ENCODE measurements at regions not wholly inside any gene's neighbourhood (a gene's known extent, or its start where the extent isn't known, plus 50 kb on each side); places are given as distances from the start of the nearest gene placed in this dataset.

- Histone ChIP-seq H3K36me3 (ENCODE audit: control insufficient read depth, insufficient read depth, low read length) (no peaks in the 10 kb centered on the region), H3K4me2 (ENCODE audit: insufficient read depth, low read length) (peak overlapping the region; percentile 63), H2AFZ (ENCODE audit: low read depth, low read length) (peak overlapping the region; percentile 98), H3K27ac (ENCODE audit: extremely low read depth, low read depth, low read length) (peak overlapping the region; percentile 91; the same call in 2 of the 3 replicates), H3K4me3 (no peak overlapping the region), H3K9me1 (ENCODE audit: control insufficient read depth, insufficient read depth, low read length) (no peaks in the 10 kb centered on the region), H3K9me3 (replicated peaks; ENCODE audit: control insufficient read depth, insufficient read depth, low read depth, low read length) (no peaks in the 10 kb centered on the region), H3K4me1 (replicated peaks in 1 of 2; ENCODE audit: control insufficient read depth in 2 of 2, insufficient read depth in 2 of 2, low read length in 2 of 2) (peaks cover 11 to 35% of the 10 kb centered on the region in 2 experiments), H3K9ac (ENCODE audit: insufficient read depth in 1 of 2, low read depth in 2 of 2, low read length in 2 of 2) (peak overlapping the region in 1 of 2 experiments; percentile 70; a peak in 1 of 4 replicates), H4K20me1 (replicated peaks; ENCODE audit: control insufficient read depth, insufficient read depth, low read length) (no peaks in the 10 kb centered on the region), H3K79me2 (ENCODE audit: control insufficient read depth, insufficient read depth, low read length) (no peaks in the 10 kb centered on the region), H3K27me3 (ENCODE audit: control insufficient read depth in 2 of 2, insufficient read depth in 2 of 2, low read length in 2 of 2) (no peaks in the 10 kb centered on the region)
- ChIA-PET CTCF (ENCODE audit: low intra/inter-chr PET ratio) (interaction anchor here (0.6 kb wide), 1 partner anchor 16 kb away, joined by 3 read pairs; no protein-coding TSS in a partner anchor), POLR2A (no interaction called here)
- in situ Hi-C loops (cut with MboI) (no loop called here), intact Hi-C loops (cut with micrococcal nuclease) (loop anchor here (5.0 to 10.0 kb wide), 4 partner anchors 84 to 458 kb away; no protein-coding TSS in a partner anchor)
- DNase-seq (ENCODE audit: extremely low read depth in 1 of 4, low spot score in 3 of 4): peak; percentile 34 to 88 (median 58)
- ATAC-seq: peak; percentile 94
- no TSS peak for BruUV-seq (replicated peaks)
- 19% methylated on average over 5 of the region's 5 CpGs for WGBS (ENCODE audit: insufficient coverage, low coverage, missing lambda C conversion rate)
- FAIRE-seq: peak; percentile 85
- no peak for TF ChIP-seq PBX2 (CRISPR knock-in tag; IDR thresholded peaks at IDR 0.05; ENCODE audit: low read depth)
- TF ChIP-seq PBX2 (tag; conservative IDR thresholded peaks at IDR 0.05; ENCODE audit: low read depth): peak; percentile 21; the same call in 1 of the 2 replicates
- 0 out of 2 replicates have a peak, but pooled peaks have one; percentile 49 for TF ChIP-seq ZBTB12 (CRISPR knock-in tag; IDR thresholded peaks at IDR 0.05)
- peak; percentile 85 for TF ChIP-seq CREB1 (IDR thresholded peaks at IDR 0.05)
- TF ChIP-seq CREB1 (CRISPR knock-in tag; IDR thresholded peaks at IDR 0.05): peak; percentile 65; the same call in 1 of the 2 replicates
- 0 out of 2 replicates have a peak, but pooled peaks have one; percentile 29 for TF ChIP-seq JUND (IDR thresholded peaks at IDR 0.05; ENCODE audit: borderline replicate concordance, low read depth, low read length)
- peak; percentile 39; the same call in 2 of the 3 replicates for TF ChIP-seq JUND (tag; IDR thresholded peaks at IDR 0.05; ENCODE audit: borderline replicate concordance, low read depth, low read length)
- peak; percentile 11; the same call in 1 of the 2 replicates for TF ChIP-seq VEZF1 (CRISPR knock-in tag; IDR thresholded peaks at IDR 0.05)
- no peak for TF ChIP-seq PATZ1 (CRISPR knock-in tag; IDR thresholded peaks at IDR 0.05; ENCODE audit: borderline replicate concordance)
- peak; percentile 81 for TF ChIP-seq BACH1 (tag; IDR thresholded peaks at IDR 0.05)
- TF ChIP-seq BRD9 (IDR thresholded peaks at IDR 0.05; ENCODE audit: low read depth, partially characterized antibody): peak; percentile 12
- no peak for TF ChIP-seq ATF1 (CRISPR knock-in tag; IDR thresholded peaks at IDR 0.05)
- peak; percentile 57 for TF ChIP-seq ATF1 (tag; IDR thresholded peaks at IDR 0.05)
- peak; percentile 85 for TF ChIP-seq MTA1 (IDR thresholded peaks at IDR 0.05; ENCODE audit: borderline replicate concordance)
- TF ChIP-seq SMAD1 (IDR thresholded peaks at IDR 0.05; ENCODE audit: low read depth, low read length, partially characterized antibody): peak; percentile 27
- peak; percentile 61; the same call in 1 of the 2 replicates for TF ChIP-seq CTBP1 (IDR thresholded peaks at IDR 0.05; ENCODE audit: borderline replicate concordance)
- TF ChIP-seq ZNF561 (CRISPR knock-in tag; conservative IDR thresholded peaks at IDR 0.05): no peak
Observed at GRCh38 chr4:38523054-38523453, 140.9 kb upstream of the KLF3 start.

All from K562 (cell line).